BJ (cell line): ENCODE measurements at regions not wholly inside any gene's neighbourhood (a gene's known extent, or its start where the extent isn't known, plus 50 kb on each side); places are given as distances from the start of the nearest gene placed in this dataset.

Experiments used
- CTCF ChIA-PET: fragments of 350-600 bp; formaldehyde crosslinking; extraction: SDS; loops from one replicate; lab custom pipeline; 2021; ENCODE audit warnings: antibody characterized with exemption, inconsistent platforms; lab: Yijun Ruan, JAX
- POLR2A ChIA-PET: fragments of 300-600 bp; sonication (Branson Sonifier 250); formaldehyde crosslinking; extraction: SDS; loops from one replicate; lab custom pipeline; 2021; ENCODE audit warnings: antibody characterized with exemption; lab: Charles Lee
- DNase-seq: peaks from one replicate; pipeline ENCODE4 v3.0.0-alpha.2; 2011; ENCODE audit warnings: low read depth
- H3K27me3 ChIP-seq: 2 replicates; pipeline ENCODE4 v1.6.0; 2011; ENCODE audit warnings: low read length; ENCODE audit not compliant: control insufficient read depth, insufficient read depth
- H3K36me3 ChIP-seq: 2 replicates; pipeline ENCODE4 v1.5.1; 2011; ENCODE audit warnings: low read length; ENCODE audit not compliant: control insufficient read depth, insufficient read depth
- H3K4me3 ChIP-seq: 2 replicates; pipeline ENCODE4 v1.5.1; 2011; ENCODE audit warnings: low read depth, mild to moderate bottlenecking, control low read depth, low read length
- TF ChIP-seq, protein P1 (sequence below): IDR thresholded peaks from 2 replicates; pipeline ENCODE4 v1.5.1; 2011; ENCODE audit warnings: low read depth, mild to moderate bottlenecking, control low read depth, inconsistent platforms, low read length, moderate library complexity; ENCODE audit not compliant: insufficient read depth

DNA sequence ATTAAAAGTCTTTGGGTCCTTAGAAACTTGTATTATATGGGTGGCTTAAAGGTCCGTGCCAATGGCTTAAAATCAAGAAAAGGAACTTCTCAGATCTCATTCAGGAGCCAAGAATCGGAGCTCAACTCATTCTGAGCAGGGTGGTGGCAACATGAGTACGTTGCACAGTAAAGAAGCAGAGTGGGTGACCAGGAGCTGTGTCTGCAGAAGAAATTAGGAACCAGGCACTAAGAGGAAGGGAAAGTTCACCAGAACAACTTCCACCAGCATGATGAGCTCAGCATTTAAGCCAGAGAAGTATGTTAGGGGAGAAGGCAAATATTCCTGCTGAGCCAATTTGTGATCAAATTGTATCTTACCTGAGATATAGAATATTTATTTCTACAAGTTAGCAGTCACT is 236.0 kb upstream of the NRP1 start:
- Histone ChIP-seq H3K36me3 (no peaks in the 10 kb centered on the region), H3K27me3 (no peaks in the 10 kb centered on the region), H3K4me3 (no peak overlapping the region)
- TF ChIP-seq, protein P1, sequence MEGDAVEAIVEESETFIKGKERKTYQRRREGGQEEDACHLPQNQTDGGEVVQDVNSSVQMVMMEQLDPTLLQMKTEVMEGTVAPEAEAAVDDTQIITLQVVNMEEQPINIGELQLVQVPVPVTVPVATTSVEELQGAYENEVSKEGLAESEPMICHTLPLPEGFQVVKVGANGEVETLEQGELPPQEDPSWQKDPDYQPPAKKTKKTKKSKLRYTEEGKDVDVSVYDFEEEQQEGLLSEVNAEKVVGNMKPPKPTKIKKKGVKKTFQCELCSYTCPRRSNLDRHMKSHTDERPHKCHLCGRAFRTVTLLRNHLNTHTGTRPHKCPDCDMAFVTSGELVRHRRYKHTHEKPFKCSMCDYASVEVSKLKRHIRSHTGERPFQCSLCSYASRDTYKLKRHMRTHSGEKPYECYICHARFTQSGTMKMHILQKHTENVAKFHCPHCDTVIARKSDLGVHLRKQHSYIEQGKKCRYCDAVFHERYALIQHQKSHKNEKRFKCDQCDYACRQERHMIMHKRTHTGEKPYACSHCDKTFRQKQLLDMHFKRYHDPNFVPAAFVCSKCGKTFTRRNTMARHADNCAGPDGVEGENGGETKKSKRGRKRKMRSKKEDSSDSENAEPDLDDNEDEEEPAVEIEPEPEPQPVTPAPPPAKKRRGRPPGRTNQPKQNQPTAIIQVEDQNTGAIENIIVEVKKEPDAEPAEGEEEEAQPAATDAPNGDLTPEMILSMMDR: no peak
- ChIA-PET CTCF (interaction anchor here (0.5 to 1.0 kb wide), 3 partner anchors 10 to 78 kb away, joined by 3 to 4 read pairs (median 3); no protein-coding TSS in a partner anchor), POLR2A (no interaction called here)
- no peak for DNase-seq

DNA sequence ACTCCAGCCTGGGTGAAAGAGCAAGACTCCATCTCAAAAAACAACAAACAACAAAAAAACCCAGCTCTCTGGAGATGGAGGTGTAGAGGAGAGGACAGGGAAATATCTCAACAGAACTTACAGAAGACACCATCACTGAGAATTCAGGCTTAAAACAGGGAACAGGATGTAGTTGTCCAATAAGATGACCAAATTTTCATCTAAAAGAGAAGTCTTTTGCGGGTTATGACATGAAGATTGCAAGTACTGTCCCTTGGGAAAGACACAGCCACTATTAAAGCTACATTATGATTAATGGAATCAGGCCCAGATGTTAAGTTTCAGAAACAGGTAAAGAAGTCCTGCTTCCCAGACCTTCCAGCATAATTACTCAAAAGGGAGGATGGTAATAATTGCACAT is 235.2 kb upstream of the NRP1 start:
- TF ChIP-seq, protein P1: no peak
- H3K4me3 ChIP-seq: no peak overlapping the region
- no peak for DNase-seq
- H3K27me3 ChIP-seq: no peaks in the 10 kb centered on the region
- H3K36me3 ChIP-seq: no peaks in the 10 kb centered on the region
- POLR2A ChIA-PET: no interaction called here
- CTCF ChIA-PET: no interaction called here

DNA sequence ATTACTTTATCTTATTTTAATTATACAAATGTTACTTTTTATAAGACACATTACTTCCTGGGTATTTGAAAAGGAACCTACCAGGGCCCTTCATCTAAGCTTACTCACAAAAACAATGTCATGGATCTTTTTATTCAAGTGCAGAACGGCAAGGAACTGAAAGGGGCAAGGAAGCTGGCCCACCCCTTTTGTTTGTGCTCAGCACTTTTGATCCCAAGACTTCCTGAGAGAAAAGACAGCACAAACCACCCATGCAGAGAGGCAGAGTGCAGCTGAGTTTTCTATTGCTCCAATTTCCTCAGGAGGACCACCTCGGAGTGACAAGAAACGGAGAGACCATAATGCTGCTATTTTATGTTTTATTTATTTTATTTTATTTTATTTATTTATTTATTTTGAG is 232.0 kb upstream of the NRP1 start:
- ChIA-PET POLR2A (no interaction called here), CTCF (no interaction called here)
- no peaks in the 10 kb centered on the region; the same call in 1 of the 2 replicates for H3K27me3 ChIP-seq
- DNase-seq: no peak
- H3K4me3 ChIP-seq: no peak overlapping the region
- TF ChIP-seq, protein P1: no peak
- no peaks in the 10 kb centered on the region for H3K36me3 ChIP-seq

DNA sequence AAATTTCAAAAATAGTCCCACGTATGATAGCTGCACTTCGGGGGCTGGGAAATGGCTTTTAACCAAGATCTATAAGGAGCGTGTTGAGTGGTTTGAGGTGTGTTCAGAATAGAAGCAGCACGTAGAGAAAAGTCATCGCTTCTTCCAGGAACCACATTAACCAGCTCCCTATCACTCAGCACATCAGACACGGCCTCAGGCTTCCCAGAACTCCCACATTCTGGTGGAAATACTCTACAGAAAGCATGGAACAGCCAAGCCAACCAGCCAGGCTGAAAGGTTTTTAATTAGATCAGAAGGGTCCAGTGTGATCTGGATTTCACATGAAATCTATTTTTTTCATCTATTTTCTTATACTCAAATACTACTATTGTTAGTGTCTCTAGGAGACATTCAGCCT is 231.5 kb upstream of the NRP1 start:
- CTCF ChIA-PET: interaction anchor here (0.8 kb wide), 1 partner anchor 31 kb away, joined by 3 read pairs; no protein-coding TSS in a partner anchor
- Histone ChIP-seq H3K36me3 (no peaks in the 10 kb centered on the region), H3K4me3 (no peak overlapping the region), H3K27me3 (no peaks in the 10 kb centered on the region; the same call in 1 of the 2 replicates)
- no peak for DNase-seq
- POLR2A ChIA-PET: interaction anchor here (0.6 kb wide), 1 partner anchor 177 kb away, joined by 3 read pairs; no protein-coding TSS in a partner anchor
- TF ChIP-seq, protein P1: no peak

DNA sequence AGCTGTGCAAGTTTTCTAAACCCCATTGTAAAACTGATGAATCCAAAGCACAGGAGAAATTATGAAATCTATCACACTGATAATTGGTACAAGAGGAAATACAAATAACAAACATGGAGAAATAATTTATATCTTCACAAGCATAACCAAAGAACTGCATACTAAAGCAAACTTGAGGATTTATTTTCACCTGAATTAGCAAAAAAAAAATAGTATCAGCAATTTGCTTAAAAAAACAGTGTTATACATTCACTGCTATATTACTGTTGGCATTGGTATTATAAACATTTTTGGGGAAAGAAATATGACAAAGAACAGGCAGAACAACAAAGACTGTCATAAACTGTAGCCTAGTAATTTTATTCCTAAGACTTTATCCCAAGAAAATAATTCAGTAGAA is 230.8 kb upstream of the NRP1 start:
- TF ChIP-seq, protein P1: no peak
- ChIA-PET POLR2A (interaction anchor here (0.6 kb wide), 1 partner anchor 229 kb away, joined by 3 read pairs; no protein-coding TSS in a partner anchor), CTCF (interaction anchor here (0.8 kb wide), 1 partner anchor 30 kb away, joined by 3 read pairs; no protein-coding TSS in a partner anchor)
- Histone ChIP-seq H3K36me3 (no peaks in the 10 kb centered on the region), H3K4me3 (no peak overlapping the region), H3K27me3 (no peaks in the 10 kb centered on the region; the same call in 1 of the 2 replicates)
- no peak for DNase-seq
